ENCODE measurements at regions not wholly inside any gene's neighbourhood (a gene's known extent, or its start where the extent isn't known, plus 50 kb on each side); places are given as distances from the start of the nearest gene placed in this dataset.

- Mint-ChIP-seq H3K9me3 (ENCODE audit: low read depth) (no peaks in the 10 kb centered on the region), H3K36me3 (ENCODE audit: insufficient read depth) (no peaks in the 10 kb centered on the region), H3K4me1 (ENCODE audit: low read depth) (peaks cover 15% of the 10 kb centered on the region), H3K27me3 (peaks cover 61% of the 10 kb centered on the region), H3K4me3 (ENCODE audit: low read depth) (no peak overlapping the region), H3K27ac (no peak overlapping the region)
- no peak for TF ChIP-seq CTCF (IDR thresholded peaks at IDR 0.05; ENCODE audit: unreplicated experiment)
- DNase-seq (ENCODE audit: low spot score, unreplicated experiment) = no peak
Measured at GRCh38 chr12:113665457-113665856, 193.8 kb upstream of the LHX5 start.

DNA sequence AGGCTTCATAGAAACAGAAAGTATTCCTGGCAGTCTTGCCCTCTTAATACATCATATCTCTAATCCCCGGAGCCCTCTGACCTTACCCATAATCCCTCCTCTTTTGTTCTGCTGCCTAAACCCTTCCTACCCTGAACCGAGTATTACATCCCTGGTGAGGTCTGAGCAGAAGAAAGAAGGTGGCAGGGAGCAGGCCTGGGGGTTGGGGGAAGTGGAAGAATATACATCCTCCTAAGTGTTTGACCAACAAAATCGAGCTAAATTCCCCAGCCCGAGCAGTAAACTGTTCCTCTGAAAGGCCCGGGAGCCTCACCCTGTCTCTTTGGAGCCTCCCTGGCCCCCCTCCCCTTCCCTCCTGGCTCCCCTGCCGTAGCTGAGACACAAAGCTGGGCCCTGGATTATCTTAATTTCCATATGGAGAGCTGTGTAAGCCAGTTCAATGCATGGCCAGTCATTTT is 192.6 kb upstream of the LHX5 start:
- no peaks in the 10 kb centered on the region for H3K9me3 Mint-ChIP-seq (ENCODE audit: low read depth)
- H3K27me3 Mint-ChIP-seq = peaks cover 57% of the 10 kb centered on the region
- no peak for DNase-seq (ENCODE audit: low spot score, unreplicated experiment)
- H3K36me3 Mint-ChIP-seq (ENCODE audit: insufficient read depth) = no peaks in the 10 kb centered on the region
- H3K4me3 Mint-ChIP-seq (ENCODE audit: low read depth) = no peak overlapping the region
- no peak overlapping the region for H3K27ac Mint-ChIP-seq
- TF ChIP-seq CTCF (IDR thresholded peaks at IDR 0.05; ENCODE audit: unreplicated experiment) = no peak
- H3K4me1 Mint-ChIP-seq (ENCODE audit: low read depth) = peaks cover 15% of the 10 kb centered on the region

DNA sequence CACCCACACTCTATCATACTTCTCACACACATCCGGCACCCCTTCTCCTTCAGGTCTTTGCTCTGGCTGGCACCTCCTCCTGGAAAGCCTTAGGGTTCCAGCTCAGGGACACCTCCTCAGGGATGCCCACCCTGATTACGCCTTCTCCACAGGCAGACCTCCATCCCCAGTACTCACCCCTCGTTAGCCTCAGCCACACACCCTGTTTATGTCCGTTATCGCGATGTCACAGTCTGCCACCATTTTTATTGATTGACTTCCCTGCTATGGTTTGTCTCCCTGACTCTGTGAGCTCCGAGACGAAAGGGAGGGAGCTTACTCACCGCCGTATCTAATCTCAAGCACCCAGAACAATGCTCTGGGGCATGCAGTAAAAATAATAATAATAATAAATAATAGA is 191.7 kb upstream of the LHX5 start:
- no peaks in the 10 kb centered on the region for H3K36me3 Mint-ChIP-seq (ENCODE audit: insufficient read depth)
- peaks cover 15% of the 10 kb centered on the region for H3K4me1 Mint-ChIP-seq (ENCODE audit: low read depth)
- DNase-seq (ENCODE audit: low spot score, unreplicated experiment) = no peak
- no peak for TF ChIP-seq CTCF (IDR thresholded peaks at IDR 0.05; ENCODE audit: unreplicated experiment)
- H3K4me3 Mint-ChIP-seq (ENCODE audit: low read depth) = no peak overlapping the region
- peaks cover 2% of the 10 kb centered on the region for H3K9me3 Mint-ChIP-seq (ENCODE audit: low read depth)
- H3K27ac Mint-ChIP-seq = no peak overlapping the region
- peaks cover 57% of the 10 kb centered on the region for H3K27me3 Mint-ChIP-seq

DNA sequence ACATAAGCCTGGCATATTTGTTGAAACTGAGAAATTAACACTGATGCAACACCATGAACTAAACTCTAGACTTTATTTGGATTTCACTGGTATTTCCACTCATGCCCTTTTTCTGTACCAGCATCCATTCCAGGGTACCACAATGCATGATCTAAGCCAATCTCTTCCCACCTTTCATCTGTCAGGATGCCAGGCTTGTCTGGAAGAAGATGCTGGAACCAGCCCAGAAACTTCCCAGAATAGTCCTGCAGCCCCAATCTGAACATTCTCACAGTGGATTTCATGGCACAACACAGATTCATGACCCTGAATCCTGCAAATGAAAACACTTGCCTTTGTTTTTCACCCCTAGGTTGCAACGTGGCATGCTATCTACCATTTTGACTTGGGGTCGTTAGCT is 189.3 kb upstream of the LHX5 start:
- no peak overlapping the region for H3K27ac Mint-ChIP-seq
- H3K36me3 Mint-ChIP-seq (ENCODE audit: insufficient read depth) = no peaks in the 10 kb centered on the region
- no peak for TF ChIP-seq CTCF (IDR thresholded peaks at IDR 0.05; ENCODE audit: unreplicated experiment)
- H3K27me3 Mint-ChIP-seq = peaks cover 49% of the 10 kb centered on the region
- H3K4me1 Mint-ChIP-seq (ENCODE audit: low read depth) = peaks cover 15% of the 10 kb centered on the region
- H3K9me3 Mint-ChIP-seq (ENCODE audit: low read depth) = peaks cover 11% of the 10 kb centered on the region
- no peak overlapping the region for H3K4me3 Mint-ChIP-seq (ENCODE audit: low read depth)
- DNase-seq (ENCODE audit: low spot score, unreplicated experiment) = no peak

DNA sequence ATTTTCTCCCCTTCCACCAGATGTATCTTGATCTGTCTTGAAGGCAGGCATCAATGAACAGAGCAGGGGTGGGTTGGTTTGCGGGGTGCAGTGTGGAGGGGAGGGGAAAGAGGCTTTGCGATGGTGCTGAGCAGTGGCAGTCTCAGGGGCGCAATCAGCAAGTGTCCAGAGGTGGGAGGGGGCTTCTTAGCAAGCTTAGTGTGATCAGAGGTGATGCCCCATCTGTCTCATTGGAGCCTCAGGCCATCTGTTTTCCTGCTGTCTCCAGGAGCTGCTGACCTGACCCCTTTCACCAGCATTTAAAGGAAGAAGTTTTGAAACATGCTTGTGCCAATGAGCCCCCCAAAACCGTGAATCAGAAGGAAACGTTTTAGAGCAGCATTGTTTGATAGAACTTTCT is 187.7 kb upstream of the LHX5 start:
- Mint-ChIP-seq H3K4me3 (ENCODE audit: low read depth) (no peak overlapping the region), H3K4me1 (ENCODE audit: low read depth) (peaks cover 12% of the 10 kb centered on the region), H3K9me3 (ENCODE audit: low read depth) (peaks cover 14% of the 10 kb centered on the region), H3K27me3 (peaks cover 44% of the 10 kb centered on the region), H3K36me3 (ENCODE audit: insufficient read depth) (no peaks in the 10 kb centered on the region), H3K27ac (no peak overlapping the region)
- no peak for DNase-seq (ENCODE audit: low spot score, unreplicated experiment)
- TF ChIP-seq CTCF (IDR thresholded peaks at IDR 0.05; ENCODE audit: unreplicated experiment) = no peak
